ENCODE measurements at regions not wholly inside any gene's neighbourhood (a gene's known extent, or its start where the extent isn't known, plus 50 kb on each side); places are given as distances from the start of the nearest gene placed in this dataset.

- Histone ChIP-seq H3K9me3 (ENCODE audit: control insufficient read depth, insufficient read depth, low read length) (peaks cover 4% of the 10 kb centered on the region), H3K27me3 (ENCODE audit: control insufficient read depth, insufficient read depth, low read length) (no peaks in the 10 kb centered on the region), H3K14ac (replicated peaks; ENCODE audit: low read depth, low read length) (no peak overlapping the region), H3K4me3 (ENCODE audit: insufficient read depth, low read depth, low read length) (no peak overlapping the region), H2AK5ac (ENCODE audit: low read depth, low read length) (no peak overlapping the region), H3K9me1 (ENCODE audit: insufficient read depth, low read length) (no peaks in the 10 kb centered on the region), H2BK5ac (ENCODE audit: low read depth, low read length, poor library complexity, severe bottlenecking) (no peak overlapping the region), H4K20me1 (ENCODE audit: insufficient read depth, low read length) (no peaks in the 10 kb centered on the region), H2AFZ (replicated peaks; ENCODE audit: low read length, poor library complexity) (no peak overlapping the region), H2BK20ac (ENCODE audit: low read depth, low read length) (no peak overlapping the region), H3K27ac (ENCODE audit: insufficient read depth, low read length) (no peak overlapping the region), H4K8ac (ENCODE audit: low read depth in 2 of 2, low read length in 2 of 2) (no peak overlapping the region), H3K9ac (ENCODE audit: low read depth, low read length) (no peak overlapping the region), H2BK15ac (ENCODE audit: low read depth, low read length) (no peak overlapping the region), H4K91ac (ENCODE audit: insufficient read depth, low read depth, low read length) (no peak overlapping the region), H3K4me1 (ENCODE audit: control insufficient read depth, insufficient read depth, low read length) (no peaks in the 10 kb centered on the region), H3K36me3 (ENCODE audit: control insufficient read depth, insufficient read depth, low read length) (no peaks in the 10 kb centered on the region), H2BK120ac (ENCODE audit: low read depth, low read length) (no peak overlapping the region), H3K4ac (ENCODE audit: low read depth, low read length) (no peak overlapping the region), H3K79me1 (ENCODE audit: low read depth in 1 of 2, low read length in 2 of 2) (no peaks in the 10 kb centered on the region), H3K56ac (ENCODE audit: extremely low read depth, insufficient read depth, low read length) (no peak overlapping the region), H3K23ac (ENCODE audit: low read depth, low read length) (no peak overlapping the region), H3K4me2 (ENCODE audit: low read depth, low read length) (no peak overlapping the region), H2AK9ac (replicated peaks; ENCODE audit: low read depth, low read length, poor library complexity) (no peak overlapping the region), H4K5ac (ENCODE audit: low read depth, low read length) (no peak overlapping the region), H3K18ac (ENCODE audit: low read depth, low read length) (no peak overlapping the region)
- dilution Hi-C loops (cut with HindIII; ENCODE audit: low sequenced_read_pairs, unreplicated experiment) (no loop called here), intact Hi-C loops (cut with micrococcal nuclease) (no loop called here), in situ Hi-C loops (cut with MboI; ENCODE audit: low sequenced_read_pairs) (no loop called here)
- DNase-seq (no peak), ATAC-seq (ENCODE audit: low read depth) (no peak)
- ChIA-PET POLR2A (ENCODE audit: unreplicated experiment) (no interaction called here), CTCF (no interaction called here)
- WGBS, 2 experiments (ENCODE audit: extremely low coverage in 2 of 2, insufficient read length in 1 of 2): no CpG with 5 or more reads among the region's 4 CpGs
- TF ChIP-seq MAZ (IDR thresholded peaks at IDR 0.05; ENCODE audit: borderline replicate concordance, low read depth, low read length) (no peak), FOS (IDR thresholded peaks at IDR 0.05; ENCODE audit: low read depth, low read length) (no peak), CTCF (conservative IDR thresholded peaks at IDR 0.05; ENCODE audit: low read depth, low read length) (no peak), RCOR1 (IDR thresholded peaks at IDR 0.05; ENCODE audit: insufficient replicate concordance, low read length) (no peak), POLR2A (IDR thresholded peaks at IDR 0.05; ENCODE audit: low read depth, low read length) (no peak), NFE2L2 (IDR thresholded peaks at IDR 0.05; ENCODE audit: low read depth, low read length) (no peak), RAD21 (IDR thresholded peaks at IDR 0.05; ENCODE audit: low read length) (no peak), USF2 (IDR thresholded peaks at IDR 0.05; ENCODE audit: low read depth, low read length) (no peak), CHD1 (IDR thresholded peaks at IDR 0.05; ENCODE audit: low read depth, low read length) (no peak), SMC3 (IDR thresholded peaks at IDR 0.05; ENCODE audit: low read depth, low read length) (no peak)
- no TSS peak for BruUV-seq (replicated peaks)
Measured at GRCh38 chr4:178738026-178738425, 1295.8 kb upstream of the AGA start.

Data from IMR-90 (cell line).